Activated CD4-positive, alpha-beta T cell treated with anti-CD3 and anti-CD28 coated beads for 36 hours (primary cell): ENCODE measurements at regions not wholly inside any gene's neighbourhood (a gene's known extent, or its start where the extent isn't known, plus 50 kb on each side); places are given as distances from the start of the nearest gene placed in this dataset.
A peak's percentile ranks its signal among the peaks of the same experiment; 100 is the strongest.

Experiments used
- ATAC-seq: fragments of 200-7000 bp; cut with Tn5 transposase; one replicate; pipeline ENCODE4 v1.10.0; 2021; ENCODE audit warnings: mild to moderate bottlenecking, moderate library complexity
- CTCF ChIA-PET: fragments of 350-600 bp; sonication (Branson Sonifier 250); formaldehyde crosslinking; loops from one replicate; lab custom pipeline; 2021; ENCODE audit warnings: antibody characterized with exemption; lab: Charles Lee
- POLR2A ChIA-PET: fragments of 350-600 bp; sonication (Branson Sonifier 250); formaldehyde crosslinking; loops from one replicate; lab custom pipeline; 2021; ENCODE audit warnings: antibody characterized with exemption, inconsistent platforms; lab: Charles Lee
- DNase-seq: peaks from one replicate; pipeline ENCODE4 v3.0.0-alpha.2; 2020
- H3K27ac Mint-ChIP-seq: one replicate; pipeline ENCODE4 v1.8.0; 2021; ENCODE audit warnings: mixed read lengths
- H3K27me3 Mint-ChIP-seq: one replicate; pipeline ENCODE4 v1.8.0; 2021; ENCODE audit warnings: mixed read lengths
- H3K36me3 Mint-ChIP-seq: one replicate; pipeline ENCODE4 v1.8.0; 2021; ENCODE audit warnings: low read depth, mixed read lengths
- H3K4me1 Mint-ChIP-seq: one replicate; pipeline ENCODE4 v1.8.0; 2021; ENCODE audit warnings: mixed read lengths
- H3K4me3 Mint-ChIP-seq: one replicate; pipeline ENCODE4 v1.8.0; 2021; ENCODE audit warnings: mild to moderate bottlenecking, moderate library complexity, mixed read lengths
- H3K9me3 Mint-ChIP-seq: one replicate; pipeline ENCODE4 v1.8.0; 2021; ENCODE audit warnings: low read depth, mixed read lengths
- intact Hi-C, 2 experiments: fragments of 100-400 bp; cut with DNase I in 1 of 2; cut with micrococcal nuclease in 1 of 2; formaldehyde crosslinking; loops; one replicate each; pipeline versions ENCODE4 v1.14.2 to v1.15.1; 2022 to 2024; cut with DNase I, micrococcal nuclease

GRCh38 chr13:82693607-82694006 is 1188.7 kb downstream of the SLITRK1 start:
- ATAC-seq, result no peak
- H3K27me3 Mint-ChIP-seq, result peaks cover 2% of the 10 kb centered on the region
- ChIA-PET CTCF (no interaction called here), POLR2A (no interaction called here)
- H3K27ac Mint-ChIP-seq, result no peak overlapping the region
- H3K4me3 Mint-ChIP-seq, result no peak overlapping the region
- no peaks in the 10 kb centered on the region for H3K9me3 Mint-ChIP-seq
- H3K36me3 Mint-ChIP-seq, result no peaks in the 10 kb centered on the region
- peaks cover 9% of the 10 kb centered on the region for H3K4me1 Mint-ChIP-seq
- intact Hi-C loops, result no loop called here
- no peak for DNase-seq

GRCh38 chr13:82688400-82688994 is 1193.8 kb downstream of the SLITRK1 start:
- CTCF ChIA-PET, result interaction anchor here (1.1 kb wide), 1 partner anchor 9 kb away, joined by 3 read pairs; no protein-coding TSS in a partner anchor
- peaks cover 23% of the 10 kb centered on the region for H3K4me1 Mint-ChIP-seq
- H3K27ac Mint-ChIP-seq, result no peak overlapping the region
- peak overlapping the region; percentile 53 for H3K4me3 Mint-ChIP-seq
- H3K27me3 Mint-ChIP-seq, result no peaks in the 10 kb centered on the region
- DNase-seq, result no peak
- H3K9me3 Mint-ChIP-seq, result no peaks in the 10 kb centered on the region
- peak; percentile 53 for ATAC-seq
- no peaks in the 10 kb centered on the region for H3K36me3 Mint-ChIP-seq
- intact Hi-C loops, result no loop called here
- POLR2A ChIA-PET, result no interaction called here

- DNase-seq (no peak), ATAC-seq (no peak)
- POLR2A ChIA-PET, result no interaction called here
- no peak overlapping the region for H3K27ac Mint-ChIP-seq
- H3K4me3 Mint-ChIP-seq, result peak overlapping the region; percentile 53
- CTCF ChIA-PET, result interaction anchor here (0.9 to 1.1 kb wide), 2 partner anchors 9 to 845 kb away, joined by 3 read pairs; no protein-coding TSS in a partner anchor
- peaks cover 23% of the 10 kb centered on the region for H3K4me1 Mint-ChIP-seq
- H3K27me3 Mint-ChIP-seq, result no peaks in the 10 kb centered on the region
- no peaks in the 10 kb centered on the region for H3K36me3 Mint-ChIP-seq
- intact Hi-C loops, result no loop called here
- no peaks in the 10 kb centered on the region for H3K9me3 Mint-ChIP-seq
Measured at GRCh38 chr13:82687884-82688283, 1194.4 kb downstream of the SLITRK1 start.

- DNase-seq (no peak), ATAC-seq (no peak)
- no peak overlapping the region for H3K4me3 Mint-ChIP-seq
- CTCF ChIA-PET, result no interaction called here
- no peak overlapping the region for H3K27ac Mint-ChIP-seq
- H3K27me3 Mint-ChIP-seq, result no peaks in the 10 kb centered on the region
- POLR2A ChIA-PET, result no interaction called here
- no peaks in the 10 kb centered on the region for H3K4me1 Mint-ChIP-seq
- H3K36me3 Mint-ChIP-seq, result no peaks in the 10 kb centered on the region
- no peaks in the 10 kb centered on the region for H3K9me3 Mint-ChIP-seq
- intact Hi-C loops, result no loop called here
Measured at GRCh38 chr13:82681535-82681934, 1200.7 kb downstream of the SLITRK1 start.

GRCh38 chr13:82678052-82678451 is 1204.2 kb downstream of the SLITRK1 start:
- ChIA-PET CTCF (no interaction called here), POLR2A (no interaction called here)
- Mint-ChIP-seq H3K27me3 (no peaks in the 10 kb centered on the region), H3K4me3 (no peak overlapping the region), H3K9me3 (peaks cover 3% of the 10 kb centered on the region), H3K4me1 (no peaks in the 10 kb centered on the region), H3K27ac (no peak overlapping the region), H3K36me3 (no peaks in the 10 kb centered on the region)
- DNase-seq (no peak), ATAC-seq (no peak)
- intact Hi-C loops, result no loop called here

- no peaks in the 10 kb centered on the region for H3K27me3 Mint-ChIP-seq
- H3K4me1 Mint-ChIP-seq, result no peaks in the 10 kb centered on the region
- H3K9me3 Mint-ChIP-seq, result peaks cover 3% of the 10 kb centered on the region
- H3K4me3 Mint-ChIP-seq, result no peak overlapping the region
- ATAC-seq (no peak), DNase-seq (no peak)
- ChIA-PET POLR2A (no interaction called here), CTCF (interaction anchor here (1.4 kb wide), 1 partner anchor 15 kb away, joined by 3 read pairs; no protein-coding TSS in a partner anchor)
- intact Hi-C loops, result no loop called here
- no peak overlapping the region for H3K27ac Mint-ChIP-seq
- H3K36me3 Mint-ChIP-seq, result no peaks in the 10 kb centered on the region
Measured at GRCh38 chr13:82675024-82675423, 1207.2 kb downstream of the SLITRK1 start.

GRCh38 chr13:82674546-82674945 is 1207.7 kb downstream of the SLITRK1 start:
- no peak overlapping the region for H3K4me3 Mint-ChIP-seq
- no peaks in the 10 kb centered on the region for H3K27me3 Mint-ChIP-seq
- peaks cover 3% of the 10 kb centered on the region for H3K9me3 Mint-ChIP-seq
- H3K27ac Mint-ChIP-seq, result no peak overlapping the region
- intact Hi-C loops, result no loop called here
- ChIA-PET POLR2A (no interaction called here), CTCF (interaction anchor here (0.6 to 1.4 kb wide), 2 partner anchors 15 to 1502 kb away, joined by 3 read pairs; no protein-coding TSS in a partner anchor)
- DNase-seq (no peak), ATAC-seq (no peak)
- no peaks in the 10 kb centered on the region for H3K4me1 Mint-ChIP-seq
- H3K36me3 Mint-ChIP-seq, result no peaks in the 10 kb centered on the region

- intact Hi-C loops, result no loop called here
- POLR2A ChIA-PET, result no interaction called here
Measured at GRCh38 chr13:82672248-82672647, 1210.0 kb downstream of the SLITRK1 start.

GRCh38 chr13:82664183-82664582 is 1218.1 kb downstream of the SLITRK1 start:
- H3K27ac Mint-ChIP-seq, result no peak overlapping the region
- no peaks in the 10 kb centered on the region for H3K27me3 Mint-ChIP-seq
- ChIA-PET CTCF (no interaction called here), POLR2A (no interaction called here)
- ATAC-seq (no peak), DNase-seq (no peak)
- no peaks in the 10 kb centered on the region for H3K9me3 Mint-ChIP-seq
- H3K4me3 Mint-ChIP-seq, result no peak overlapping the region
- no peaks in the 10 kb centered on the region for H3K4me1 Mint-ChIP-seq
- H3K36me3 Mint-ChIP-seq, result no peaks in the 10 kb centered on the region
- intact Hi-C loops, result no loop called here

More at GRCh38 chr13:82672248-82672647, 1210.0 kb downstream of the SLITRK1 start:
- no peak overlapping the region for H3K27ac Mint-ChIP-seq
- peaks cover 3% of the 10 kb centered on the region for H3K9me3 Mint-ChIP-seq
- no peak overlapping the region for H3K4me3 Mint-ChIP-seq
- ATAC-seq (no peak), DNase-seq (no peak)
- H3K36me3 Mint-ChIP-seq, result no peaks in the 10 kb centered on the region
- H3K4me1 Mint-ChIP-seq, result no peaks in the 10 kb centered on the region
- CTCF ChIA-PET, result no interaction called here
- no peaks in the 10 kb centered on the region for H3K27me3 Mint-ChIP-seq

- DNase-seq (no peak), ATAC-seq (no peak)
- H3K9me3 Mint-ChIP-seq, result no peaks in the 10 kb centered on the region
- intact Hi-C loops, result no loop called here
- H3K4me1 Mint-ChIP-seq, result no peaks in the 10 kb centered on the region
- H3K36me3 Mint-ChIP-seq, result no peaks in the 10 kb centered on the region
- CTCF ChIA-PET, result no interaction called here
- no peak overlapping the region for H3K27ac Mint-ChIP-seq
- no peaks in the 10 kb centered on the region for H3K27me3 Mint-ChIP-seq
- POLR2A ChIA-PET, result no interaction called here
- H3K4me3 Mint-ChIP-seq, result no peak overlapping the region
Measured at GRCh38 chr13:82661126-82661525, 1221.1 kb downstream of the SLITRK1 start.

- H3K4me1 Mint-ChIP-seq, result no peaks in the 10 kb centered on the region
- no peaks in the 10 kb centered on the region for H3K36me3 Mint-ChIP-seq
- intact Hi-C loops, result no loop called here
- H3K27me3 Mint-ChIP-seq, result no peaks in the 10 kb centered on the region
- ATAC-seq (no peak), DNase-seq (no peak)
- POLR2A ChIA-PET, result no interaction called here
- no peak overlapping the region for H3K4me3 Mint-ChIP-seq
- CTCF ChIA-PET, result no interaction called here
- H3K27ac Mint-ChIP-seq, result no peak overlapping the region
- no peaks in the 10 kb centered on the region for H3K9me3 Mint-ChIP-seq
Measured at GRCh38 chr13:82658811-82659210, 1223.5 kb downstream of the SLITRK1 start.

- H3K4me3 Mint-ChIP-seq, result no peak overlapping the region
- no peaks in the 10 kb centered on the region for H3K9me3 Mint-ChIP-seq
- POLR2A ChIA-PET, result no interaction called here
Measured at GRCh38 chr13:82657471-82657870, 1224.8 kb downstream of the SLITRK1 start.

More at GRCh38 chr13:82657471-82657870, 1224.8 kb downstream of the SLITRK1 start:
- CTCF ChIA-PET, result no interaction called here
- ATAC-seq, result no peak
- intact Hi-C loops, result no loop called here
- Mint-ChIP-seq H3K36me3 (no peaks in the 10 kb centered on the region), H3K27me3 (no peaks in the 10 kb centered on the region), H3K4me1 (no peaks in the 10 kb centered on the region), H3K27ac (no peak overlapping the region)
- DNase-seq, result no peak
